ENCODE measurements at regions not wholly inside any gene's neighbourhood (a gene's known extent, or its start where the extent isn't known, plus 50 kb on each side); places are given as distances from the start of the nearest gene placed in this dataset.

DNA sequence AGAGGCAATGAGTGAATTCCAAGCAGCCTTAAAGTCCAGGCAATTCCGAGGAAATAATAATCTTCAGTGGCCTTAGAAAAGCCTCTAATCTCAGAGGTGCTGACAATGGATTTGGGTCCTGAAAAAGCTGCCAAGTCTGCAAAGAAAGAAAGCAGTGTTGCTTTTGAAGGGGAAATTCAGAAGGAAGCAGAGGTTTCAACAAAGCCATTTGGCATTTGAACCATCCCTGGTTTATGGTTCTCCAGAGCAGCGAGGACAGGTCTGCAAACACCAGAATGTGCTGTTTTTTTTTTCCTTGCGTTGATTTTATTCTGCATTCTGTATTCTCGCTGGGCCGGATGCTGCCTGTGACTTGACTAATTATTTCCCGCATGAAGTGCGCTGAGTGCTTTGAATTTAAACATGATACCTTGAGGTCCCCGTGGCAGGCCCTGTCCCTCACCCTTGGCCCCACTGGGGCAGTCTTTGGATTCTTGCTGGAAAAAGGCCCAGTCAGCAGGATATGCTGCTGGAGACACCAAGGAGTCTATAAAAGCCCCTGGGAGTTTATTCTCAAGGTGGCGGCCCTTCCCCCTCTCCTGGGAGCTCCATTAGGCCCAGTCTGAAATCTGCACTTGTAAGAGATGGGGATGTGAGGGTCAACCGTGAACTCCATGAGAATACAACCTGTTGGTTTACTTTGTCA lies 338.3 kb downstream of the HAPSTR1 start:
- Histone ChIP-seq H3K9me3 (no peaks in the 10 kb centered on the region), H3K36me3 (no peaks in the 10 kb centered on the region), H3K27ac (no peak overlapping the region), H3K4me3 (no peak overlapping the region), H3K27me3 (no peaks in the 10 kb centered on the region), H3K4me1 (peaks cover 0 to 4% (median 0%) of the 10 kb centered on the region in 3 donors)
- intact Hi-C loops (cut with DNase I), result no loop called here
- 54 to 66% methylated on average over 9 to 10 of the region's 10 CpGs for WGBS, 2 donors
- no peak for DNase-seq
- TF ChIP-seq CTCF (IDR thresholded peaks at IDR 0.05), result no peak
- TF ChIP-seq POLR2A (IDR thresholded peaks at IDR 0.05), result no peak

DNA sequence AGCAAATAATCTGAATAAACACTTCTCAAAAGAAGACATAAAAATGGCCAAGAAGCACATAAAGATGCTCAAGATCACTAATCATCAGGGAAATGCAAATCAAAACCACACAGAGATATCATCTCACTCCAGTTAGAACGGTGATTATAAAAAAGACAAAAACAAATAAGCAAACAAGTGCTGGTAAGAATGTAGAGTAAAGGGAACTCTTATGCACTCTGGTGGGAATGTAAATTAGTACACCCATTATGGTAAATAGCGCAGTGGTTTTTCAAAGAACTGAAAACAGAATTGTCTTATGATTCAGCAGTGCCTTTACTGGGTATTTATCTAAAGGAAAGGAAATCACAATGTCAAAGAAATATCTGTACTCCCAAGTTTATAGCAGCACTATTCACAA lies 343.2 kb downstream of the HAPSTR1 start:
- no peaks in the 10 kb centered on the region for H3K36me3 ChIP-seq
- 48 to 56% methylated on average over 2 of the region's 2 CpGs for WGBS, 2 donors
- H3K27me3 ChIP-seq, result no peaks in the 10 kb centered on the region
- H3K27ac ChIP-seq, result no peak overlapping the region
- no peak for DNase-seq
- intact Hi-C loops (cut with DNase I), result no loop called here
- H3K4me3 ChIP-seq, result no peak overlapping the region
- TF ChIP-seq CTCF (IDR thresholded peaks at IDR 0.05) (no peak), POLR2A (IDR thresholded peaks at IDR 0.05) (no peak)
- H3K9me3 ChIP-seq, result no peaks in the 10 kb centered on the region
- H3K4me1 ChIP-seq, result no peaks in the 10 kb centered on the region

DNA sequence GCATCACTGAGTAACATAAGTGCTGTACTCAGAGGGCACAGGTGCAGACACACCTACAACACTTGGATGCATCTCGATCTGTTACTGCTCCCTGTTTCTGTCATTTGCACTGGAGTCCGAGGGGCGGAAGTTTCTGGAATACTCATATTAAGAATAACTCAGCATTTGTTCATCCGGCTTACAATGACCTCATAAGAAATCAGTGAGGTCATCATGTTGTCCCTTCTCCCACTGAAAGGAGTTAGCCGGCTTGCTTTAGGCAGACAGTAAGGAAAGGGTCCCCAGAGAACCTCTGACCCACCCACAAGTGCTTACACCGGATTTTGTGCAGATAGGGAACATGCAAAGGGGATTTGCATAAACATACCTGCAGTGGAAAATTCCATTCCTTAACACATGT lies 344.7 kb downstream of the HAPSTR1 start:
- H3K4me3 ChIP-seq, result no peak overlapping the region
- no peaks in the 10 kb centered on the region for H3K4me1 ChIP-seq
- TF ChIP-seq POLR2A (IDR thresholded peaks at IDR 0.05) (no peak), CTCF (IDR thresholded peaks at IDR 0.05) (no peak)
- H3K27ac ChIP-seq, result no peak overlapping the region
- H3K36me3 ChIP-seq, result no peaks in the 10 kb centered on the region
- 88 to 89% methylated on average over 3 to 6 of the region's 6 CpGs for WGBS, 2 donors
- no peak for DNase-seq
- H3K27me3 ChIP-seq, result no peaks in the 10 kb centered on the region
- intact Hi-C loops (cut with DNase I), result no loop called here
- H3K9me3 ChIP-seq, result no peaks in the 10 kb centered on the region

- no peak overlapping the region for H3K4me3 ChIP-seq
- no peaks in the 10 kb centered on the region for H3K9me3 ChIP-seq
- no peak overlapping the region for H3K27ac ChIP-seq
- intact Hi-C loops (cut with DNase I), result no loop called here
- no peaks in the 10 kb centered on the region for H3K36me3 ChIP-seq
- no peaks in the 10 kb centered on the region for H3K4me1 ChIP-seq
- no peak for DNase-seq
- H3K27me3 ChIP-seq, result no peaks in the 10 kb centered on the region
- 69 to 76% methylated on average over 4 of the region's 4 CpGs for WGBS, 2 donors
- no peak for TF ChIP-seq CTCF (IDR thresholded peaks at IDR 0.05)
- no peak for TF ChIP-seq POLR2A (IDR thresholded peaks at IDR 0.05)
Observed at GRCh38 chr16:9437115-9437514, 345.7 kb downstream of the HAPSTR1 start.

DNA sequence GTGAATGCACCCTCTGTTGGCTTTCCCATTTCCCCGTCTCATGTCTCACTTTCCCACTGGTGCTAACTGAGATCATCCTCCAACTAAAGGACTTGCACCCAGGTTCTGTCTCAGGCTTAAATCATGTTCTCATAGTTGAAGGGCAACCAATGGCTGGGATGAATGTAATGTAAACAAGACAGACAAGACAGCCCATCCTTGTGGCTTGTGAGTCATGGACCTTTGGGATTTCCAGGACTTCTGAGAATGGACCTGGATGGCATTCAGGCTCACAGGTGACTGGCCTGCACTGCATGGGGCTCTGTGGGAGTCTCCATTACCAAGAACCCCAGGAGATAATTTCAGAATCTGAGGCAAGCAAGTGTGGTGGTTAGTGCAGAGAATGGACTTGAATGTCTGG lies 347.5 kb downstream of the HAPSTR1 start:
- Histone ChIP-seq H3K4me3 (no peak overlapping the region), H3K4me1 (no peaks in the 10 kb centered on the region), H3K36me3 (no peaks in the 10 kb centered on the region), H3K9me3 (no peaks in the 10 kb centered on the region), H3K27me3 (peaks cover 0 to 6% (median 0%) of the 10 kb centered on the region in 4 donors), H3K27ac (no peak overlapping the region)
- DNase-seq, result no peak
- intact Hi-C loops (cut with DNase I), result no loop called here
- WGBS, 2 donors, result 100% methylated on average over 1 of the region's 1 CpG
- TF ChIP-seq POLR2A (IDR thresholded peaks at IDR 0.05), result no peak
- no peak for TF ChIP-seq CTCF (IDR thresholded peaks at IDR 0.05)
